Retinal pigment epithelial cell (primary cell): ENCODE measurements at regions not wholly inside any gene's neighbourhood (a gene's known extent, or its start where the extent isn't known, plus 50 kb on each side); places are given as distances from the start of the nearest gene placed in this dataset.

Source experiments
- DNase-seq: peaks from one replicate; pipeline ENCODE4 v3.0.0-alpha.2; 2010; ENCODE audit warnings: low read depth
- H3K4me3 ChIP-seq: 2 replicates; pipeline ENCODE4 v1.5.1; 2011; ENCODE audit warnings: mild to moderate bottlenecking, low read length, control low read depth, moderate library complexity
- CTCF ChIP-seq: conservative IDR thresholded peaks from 2 replicates; pipeline ENCODE4 v1.5.1; 2011; ENCODE audit warnings: low read depth, low read length, control low read depth, inconsistent platforms

GRCh38 chr3:104523136-104523535 lies 843.6 kb upstream of the ALCAM start:
- DNase-seq, result no peak
- TF ChIP-seq CTCF, result no peak
- no peak overlapping the region for H3K4me3 ChIP-seq

GRCh38 chr3:104526901-104527401 lies 839.8 kb upstream of the ALCAM start:
- TF ChIP-seq CTCF, result no peak

GRCh38 chr3:104530934-104531333 lies 835.8 kb upstream of the ALCAM start:
- H3K4me3 ChIP-seq, result no peak overlapping the region
- TF ChIP-seq CTCF, result no peak
- no peak for DNase-seq

More at GRCh38 chr3:104526901-104527401, 839.8 kb upstream of the ALCAM start:
- DNase-seq, result no peak
- no peak overlapping the region for H3K4me3 ChIP-seq

GRCh38 chr3:104536715-104537114 lies 830.0 kb upstream of the ALCAM start:
- no peak for DNase-seq
- no peak for TF ChIP-seq CTCF
- H3K4me3 ChIP-seq, result no peak overlapping the region

- no peak for DNase-seq
- H3K4me3 ChIP-seq, result no peak overlapping the region
- TF ChIP-seq CTCF, result no peak
Measured at GRCh38 chr3:104537323-104537722, 829.4 kb upstream of the ALCAM start.

GRCh38 chr3:104546301-104546700 lies 820.4 kb upstream of the ALCAM start:
- TF ChIP-seq CTCF, result no peak
- no peak overlapping the region for H3K4me3 ChIP-seq
- DNase-seq, result peak; percentile 14

- no peak for TF ChIP-seq CTCF
- no peak for DNase-seq
- no peak overlapping the region for H3K4me3 ChIP-seq
Measured at GRCh38 chr3:104547031-104547430, 819.7 kb upstream of the ALCAM start.
